GM19395 (cell line): ENCODE measurements at regions not wholly inside any gene's neighbourhood (a gene's known extent, or its start where the extent isn't known, plus 50 kb on each side); places are given as distances from the start of the nearest gene placed in this dataset.
"Not testable (repeated sequence)": the region's sequence is repeated elsewhere in the genome, so short reads cannot be mapped to it uniquely, and the experiment has no call there.

ENCODE experiments used
- ATAC-seq: cut with Tn5 transposase; IDR thresholded peaks from one replicate; pipeline ENCODE4 v1.9.1; 2021; ENCODE audit warnings: mild to moderate bottlenecking, moderate library complexity; ENCODE audit not compliant: unreplicated experiment

GRCh38 chr13:63444225-63444624 is 2028.6 kb upstream of the PCDH20 start:
- ATAC-seq, result not testable (repeated sequence)

GRCh38 chr13:63438951-63439350 is 2023.3 kb upstream of the PCDH20 start:
- no peak for ATAC-seq

DNA sequence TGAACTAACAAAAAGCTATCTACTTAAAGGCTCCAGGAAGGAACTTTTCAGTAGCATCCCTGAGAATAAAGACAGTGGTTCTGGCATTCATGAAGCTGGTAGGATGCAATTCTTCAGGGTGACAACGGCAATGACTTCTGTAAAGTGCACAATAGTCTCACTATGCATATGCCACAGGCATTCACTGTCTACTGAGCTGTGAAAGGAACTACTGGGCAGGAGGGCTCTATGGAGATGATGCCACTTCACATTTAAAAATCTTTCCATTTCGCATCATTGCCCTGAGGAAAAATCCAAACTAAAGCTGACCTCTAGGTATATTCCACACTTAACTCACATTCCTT is 2020.6 kb upstream of the PCDH20 start:
- no peak for ATAC-seq

- ATAC-seq, result no peak
These were observed 2020.1 kb upstream of the PCDH20 start for GRCh38 chr13:63435667-63436324.

GRCh38 chr13:63433546-63434150 is 2018.0 kb upstream of the PCDH20 start:
- no peak for ATAC-seq

DNA sequence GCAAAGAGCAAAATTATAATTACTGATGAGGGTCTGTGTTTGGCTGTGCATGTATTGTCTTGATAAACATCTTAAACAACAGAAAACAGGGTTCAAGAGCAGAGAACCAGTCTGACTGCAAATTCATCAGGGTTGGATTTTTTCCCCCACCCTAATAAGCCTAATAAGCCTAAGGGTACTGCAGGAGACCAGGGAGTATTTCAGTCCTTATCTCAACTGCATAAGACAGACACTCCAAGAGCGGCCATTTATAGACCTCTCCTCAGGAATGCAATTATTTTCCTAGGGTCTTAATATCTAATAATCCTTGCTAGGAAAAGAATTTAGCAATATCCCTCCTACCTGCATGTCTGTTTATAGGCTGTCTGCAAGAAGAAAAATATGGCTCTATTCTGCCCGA is 2011.5 kb upstream of the PCDH20 start:
- no peak for ATAC-seq

- no peak for ATAC-seq
These were observed 2009.5 kb upstream of the PCDH20 start for GRCh38 chr13:63425131-63425530.

DNA sequence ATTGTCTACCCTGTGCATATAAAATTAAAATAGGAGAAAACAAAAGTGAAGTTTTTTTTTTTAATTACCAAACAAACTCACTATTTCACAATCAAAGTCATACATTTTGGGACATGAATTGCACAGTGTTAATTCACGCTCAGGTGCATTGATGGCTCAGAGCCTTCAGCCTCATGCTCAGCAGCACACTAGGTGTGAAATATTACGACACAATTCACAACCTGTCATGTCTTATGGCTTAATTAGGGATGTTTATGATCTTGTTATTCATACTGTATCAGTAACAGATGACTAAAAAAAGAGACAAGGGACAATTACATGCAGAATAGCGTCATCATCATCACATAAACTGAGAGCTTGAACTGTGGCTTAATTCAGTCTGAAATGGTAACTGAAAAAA is 2005.5 kb upstream of the PCDH20 start:
- no peak for ATAC-seq

- no peak for ATAC-seq
These were observed 2005.0 kb upstream of the PCDH20 start for GRCh38 chr13:63420685-63421084.

GRCh38 chr13:63414247-63414646 is 1998.6 kb upstream of the PCDH20 start:
- no peak for ATAC-seq

DNA sequence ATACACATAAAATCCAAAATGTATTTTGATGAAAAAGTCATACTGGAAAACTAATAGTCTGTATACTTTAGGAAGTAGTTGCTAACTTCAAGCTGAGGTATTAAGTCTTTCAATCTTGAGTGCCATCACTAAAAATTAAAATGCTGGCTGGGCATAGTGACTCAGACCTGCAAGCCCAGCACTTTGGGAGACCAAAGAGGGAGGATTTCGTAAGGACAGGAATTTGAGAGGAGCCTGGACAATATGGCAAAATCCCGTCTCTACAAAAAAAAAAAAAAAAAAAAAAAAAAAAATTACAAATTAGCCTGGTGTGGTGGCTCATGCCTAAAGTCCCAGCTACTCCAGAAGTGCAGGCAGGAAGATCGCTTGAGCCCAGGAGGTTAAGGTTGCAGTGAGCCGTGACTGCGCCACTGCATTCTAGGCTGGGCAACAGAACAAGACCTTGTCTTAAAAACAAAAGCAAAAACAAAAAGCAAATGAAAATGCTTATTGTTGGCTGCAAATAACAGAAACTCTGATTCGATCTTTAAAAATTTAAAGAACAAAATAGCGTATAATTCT is 1994.2 kb upstream of the PCDH20 start:
- no peak for ATAC-seq

DNA sequence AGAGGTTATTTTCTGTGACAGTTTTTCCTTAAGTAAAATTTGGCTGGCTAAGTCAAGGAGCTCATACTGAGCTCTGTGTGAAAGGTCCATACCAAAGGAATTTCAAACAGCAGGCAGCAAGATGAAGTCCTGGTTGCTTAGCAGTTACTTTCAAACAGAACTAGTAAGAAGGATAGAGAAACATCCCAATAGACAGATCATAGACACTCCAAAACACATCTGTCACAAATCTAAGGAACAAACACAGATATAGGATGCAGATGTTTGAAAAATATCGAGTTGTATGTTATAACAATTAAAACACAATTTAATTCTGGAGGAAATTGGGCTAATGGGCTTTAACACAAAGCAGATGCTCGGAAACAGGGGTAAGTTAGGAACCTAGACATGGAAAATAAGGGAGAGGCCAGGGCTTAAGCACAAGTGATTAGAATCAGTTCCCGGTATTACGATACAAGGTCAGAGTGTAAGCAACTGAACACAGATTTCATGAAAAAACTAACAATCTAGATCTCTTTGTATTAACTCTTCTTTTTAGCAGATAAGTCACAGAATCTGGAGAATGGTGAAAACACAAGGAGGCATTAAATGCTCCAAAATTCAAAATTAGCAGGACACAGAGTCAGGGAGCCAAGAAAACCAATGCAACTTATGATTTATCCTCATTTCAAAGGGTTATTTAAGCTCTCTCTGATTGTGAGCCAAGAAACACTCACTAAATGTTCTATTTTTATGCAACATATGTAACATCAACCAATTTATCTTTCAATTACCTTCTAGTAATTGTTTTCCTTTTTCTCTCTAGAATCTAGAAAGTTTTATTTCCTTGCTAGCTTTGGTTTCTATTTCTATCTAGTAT is 1992.9 kb upstream of the PCDH20 start:
- ATAC-seq, result no peak

DNA sequence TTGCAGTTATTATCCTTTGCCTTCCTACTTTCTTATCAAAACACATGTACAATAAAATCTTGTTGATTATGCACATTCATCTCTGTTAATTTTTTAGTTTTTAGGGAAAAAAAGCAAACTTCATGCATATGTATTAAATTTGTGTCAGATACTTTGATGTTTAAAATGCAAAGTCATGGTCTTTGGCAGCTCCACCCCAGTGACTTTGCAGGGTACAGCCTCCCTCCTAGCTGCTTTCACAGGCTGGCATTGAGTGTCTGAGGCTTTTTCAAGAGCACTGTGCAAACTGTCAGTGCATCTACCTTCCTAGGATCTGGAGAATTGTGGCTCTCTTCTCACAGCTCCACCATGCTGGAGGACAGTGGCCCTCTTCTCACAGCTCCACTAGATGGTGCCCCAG is 1988.1 kb upstream of the PCDH20 start:
- ATAC-seq, result no peak

- ATAC-seq, result no peak
These were observed 1981.1 kb upstream of the PCDH20 start for GRCh38 chr13:63396746-63397145.

- no peak for ATAC-seq
These were observed 1977.5 kb upstream of the PCDH20 start for GRCh38 chr13:63393112-63393511.

DNA sequence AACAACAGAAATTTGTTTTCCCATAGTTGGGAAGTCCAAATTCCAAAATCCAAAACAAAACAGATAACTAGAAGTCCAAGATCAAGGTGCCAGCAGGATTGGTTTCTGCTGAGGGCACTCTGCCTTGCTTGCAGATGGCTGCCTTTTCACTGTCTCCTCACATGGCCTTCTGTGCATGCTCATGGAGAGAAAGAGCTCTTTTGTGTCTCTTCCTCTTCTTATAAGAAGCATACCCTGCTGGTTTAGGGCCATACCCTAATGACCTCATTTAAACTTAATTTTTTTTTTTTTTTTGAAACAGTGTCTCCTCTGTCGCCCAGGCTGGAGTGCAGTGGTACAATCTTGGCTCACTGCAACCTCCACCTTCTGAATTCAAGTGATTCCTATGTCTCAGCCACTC is 1974.1 kb upstream of the PCDH20 start:
- no peak for ATAC-seq

DNA sequence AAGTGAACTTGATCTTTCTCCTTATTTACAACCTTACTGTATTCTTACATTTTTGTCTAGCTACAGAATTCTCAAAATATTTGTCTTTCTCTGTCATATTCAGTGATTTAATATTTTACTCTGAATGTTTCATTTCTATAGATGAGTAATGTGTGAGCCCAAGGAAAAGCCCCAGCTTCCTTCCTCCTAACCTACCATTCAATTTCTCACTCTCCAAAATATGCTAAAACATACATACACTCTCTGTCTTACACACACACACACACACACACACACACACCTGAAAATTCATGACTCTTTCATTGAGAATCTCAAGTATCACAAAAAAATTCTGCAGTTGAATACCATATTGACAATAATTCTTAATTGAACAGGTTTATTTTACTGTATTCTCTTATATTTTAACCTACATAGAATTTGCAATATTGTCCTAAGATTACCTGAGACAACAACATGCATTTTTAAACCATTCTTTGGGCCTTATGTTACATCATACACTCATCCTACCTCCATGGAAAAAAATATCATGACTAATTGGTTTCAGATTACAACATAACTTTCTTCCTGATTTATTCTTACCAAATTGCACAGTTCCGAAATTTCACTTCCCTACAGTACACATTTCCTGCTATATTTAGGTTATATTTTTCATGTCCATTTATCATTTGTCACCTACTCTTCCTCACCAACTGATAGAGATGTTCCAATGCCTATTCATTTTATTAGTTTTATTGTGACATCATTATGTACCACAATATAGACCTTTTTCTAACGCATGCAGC is 1965.6 kb upstream of the PCDH20 start:
- no peak for ATAC-seq

DNA sequence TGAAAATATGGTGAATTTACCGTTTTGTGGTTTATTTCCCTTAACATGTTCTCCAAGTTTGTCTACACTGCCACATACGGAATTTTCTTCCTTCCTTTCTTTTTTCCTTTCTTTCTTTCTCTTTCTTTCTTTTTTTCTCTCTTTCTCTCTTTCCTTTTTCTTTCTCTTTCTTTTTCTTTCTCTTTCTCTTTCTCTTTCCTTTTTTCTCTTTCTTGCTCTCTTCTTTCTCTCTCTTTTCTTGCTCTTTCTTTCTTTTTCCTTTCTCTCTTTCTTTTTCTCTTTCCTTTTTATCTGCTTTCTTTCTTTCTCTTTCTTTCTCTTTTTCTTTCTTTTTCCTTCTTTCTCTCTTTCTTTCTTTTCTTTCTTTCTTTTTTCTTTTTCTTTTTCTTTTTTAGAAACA is 1962.3 kb upstream of the PCDH20 start:
- no peak for ATAC-seq

DNA sequence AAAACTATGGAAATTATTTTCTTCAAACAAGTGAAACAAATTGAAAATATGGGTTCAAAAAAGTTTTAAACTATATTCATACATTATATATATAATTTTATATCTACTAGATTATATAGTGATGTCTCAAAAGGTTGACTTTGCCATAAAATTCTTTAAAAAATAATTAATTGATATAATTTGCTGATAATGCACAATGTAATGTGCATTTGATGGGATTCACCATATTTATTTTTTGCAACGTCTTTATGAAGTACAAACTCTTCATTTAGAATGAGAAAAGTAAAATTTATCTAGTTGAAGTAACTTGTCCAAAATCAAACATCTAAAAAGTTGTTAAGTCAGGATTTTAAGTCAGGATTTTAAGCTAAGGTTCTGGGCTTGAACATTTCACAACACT is 1954.5 kb upstream of the PCDH20 start:
- ATAC-seq, result no peak

- no peak for ATAC-seq
These were observed 1952.0 kb upstream of the PCDH20 start for GRCh38 chr13:63367522-63368198.
